ENCODE measurements at regions not wholly inside any gene's neighbourhood (a gene's known extent, or its start where the extent isn't known, plus 50 kb on each side); places are given as distances from the start of the nearest gene placed in this dataset.

DNA sequence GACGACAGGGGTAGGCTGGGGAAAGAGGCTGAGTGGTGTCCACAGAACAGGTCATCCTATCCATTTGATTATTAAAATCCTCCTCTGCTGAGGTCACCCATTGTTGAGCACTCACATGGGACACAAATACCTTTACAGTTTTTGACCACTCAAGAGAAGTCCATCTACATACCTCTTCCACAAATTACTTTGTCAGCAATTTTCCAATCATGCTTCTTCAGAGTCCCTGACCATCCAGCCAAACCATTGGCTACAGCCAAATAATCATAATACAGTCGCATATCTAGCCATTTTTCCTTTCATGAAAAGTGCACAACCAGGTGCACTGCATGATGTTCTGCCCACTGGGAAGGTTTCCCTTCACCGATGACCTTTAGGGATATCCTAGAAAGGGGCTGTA, 407.4 kb downstream of the TEX13C start:
- H3K9me3 ChIP-seq (ENCODE audit: control insufficient read depth, insufficient read depth, low read depth, low read length): no peaks in the 10 kb centered on the region
- CTCF ChIA-PET: interaction anchor here (0.6 kb wide), 1 partner anchor 1560 kb away, joined by 7 read pairs; no protein-coding TSS in a partner anchor
- no peaks in the 10 kb centered on the region for H3K36me3 ChIP-seq (ENCODE audit: control insufficient read depth in 2 of 2, insufficient read depth in 1 of 2, low read length in 2 of 2)
- POLR2A ChIA-PET: no interaction called here
- no peak overlapping the region for H3K4me3 ChIP-seq (ENCODE audit: low read depth, low read length)
- no peak overlapping the region for H3K27ac ChIP-seq (ENCODE audit: extremely low read depth, low read depth, low read length)
- H3K4me1 ChIP-seq (ENCODE audit: control insufficient read depth, insufficient read depth, low read length): no peaks in the 10 kb centered on the region
- TF ChIP-seq ZFP41 (tag by site-specific recombination; IDR thresholded peaks at IDR 0.05; ENCODE audit: borderline replicate concordance) (no peak), ZNF266 (tag by site-specific recombination; IDR thresholded peaks at IDR 0.05; ENCODE audit: low read depth) (no peak), ZNF335 (tag by site-specific recombination; conservative IDR thresholded peaks at IDR 0.05) (no peak), ZNF157 (tag by site-specific recombination; IDR thresholded peaks at IDR 0.05) (no peak), ZNF146 (tag by site-specific recombination; IDR thresholded peaks at IDR 0.05) (no peak), ZNF350 (tag by site-specific recombination; IDR thresholded peaks at IDR 0.05) (no peak)
- TF ChIP-seq, protein P1, sequence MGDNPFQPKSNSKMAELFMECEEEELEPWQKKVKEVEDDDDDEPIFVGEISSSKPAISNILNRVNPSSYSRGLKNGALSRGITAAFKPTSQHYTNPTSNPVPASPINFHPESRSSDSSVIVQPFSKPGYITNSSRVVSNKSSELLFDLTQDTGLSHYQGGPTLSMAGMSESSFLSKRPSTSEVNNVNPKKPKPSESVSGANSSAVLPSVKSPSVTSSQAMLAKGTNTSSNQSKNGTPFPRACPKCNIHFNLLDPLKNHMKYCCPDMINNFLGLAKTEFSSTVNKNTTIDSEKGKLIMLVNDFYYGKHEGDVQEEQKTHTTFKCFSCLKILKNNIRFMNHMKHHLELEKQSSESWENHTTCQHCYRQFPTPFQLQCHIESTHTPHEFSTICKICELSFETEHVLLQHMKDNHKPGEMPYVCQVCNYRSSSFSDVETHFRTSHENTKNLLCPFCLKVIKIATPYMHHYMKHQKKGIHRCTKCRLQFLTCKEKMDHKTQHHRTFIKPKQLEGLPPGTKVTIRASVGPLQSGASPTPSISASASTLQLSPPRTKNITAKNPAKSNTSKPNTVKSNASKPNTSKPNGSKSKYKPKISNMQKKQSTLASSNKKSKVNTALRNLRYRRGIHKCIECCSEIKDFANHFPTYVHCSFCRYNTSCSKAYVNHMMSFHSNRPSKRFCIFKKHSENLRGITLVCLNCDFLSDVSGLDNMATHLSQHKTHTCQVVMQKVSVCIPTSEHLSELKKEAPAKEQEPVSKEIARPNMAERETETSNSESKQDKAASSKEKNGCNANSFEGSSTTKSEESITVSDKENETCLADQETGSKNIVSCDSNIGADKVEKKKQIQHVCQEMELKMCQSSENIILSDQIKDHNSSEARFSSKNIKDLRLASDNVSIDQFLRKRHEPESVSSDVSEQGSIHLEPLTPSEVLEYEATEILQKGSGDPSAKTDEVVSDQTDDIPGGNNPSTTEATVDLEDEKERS (tag by site-specific recombination; IDR thresholded peaks at IDR 0.05): no peak
- TF ChIP-seq, protein P2, sequence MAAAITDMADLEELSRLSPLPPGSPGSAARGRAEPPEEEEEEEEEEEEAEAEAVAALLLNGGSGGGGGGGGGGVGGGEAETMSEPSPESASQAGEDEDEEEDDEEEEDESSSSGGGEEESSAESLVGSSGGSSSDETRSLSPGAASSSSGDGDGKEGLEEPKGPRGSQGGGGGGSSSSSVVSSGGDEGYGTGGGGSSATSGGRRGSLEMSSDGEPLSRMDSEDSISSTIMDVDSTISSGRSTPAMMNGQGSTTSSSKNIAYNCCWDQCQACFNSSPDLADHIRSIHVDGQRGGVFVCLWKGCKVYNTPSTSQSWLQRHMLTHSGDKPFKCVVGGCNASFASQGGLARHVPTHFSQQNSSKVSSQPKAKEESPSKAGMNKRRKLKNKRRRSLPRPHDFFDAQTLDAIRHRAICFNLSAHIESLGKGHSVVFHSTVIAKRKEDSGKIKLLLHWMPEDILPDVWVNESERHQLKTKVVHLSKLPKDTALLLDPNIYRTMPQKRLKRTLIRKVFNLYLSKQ (tag by site-specific recombination; IDR thresholded peaks at IDR 0.05; ENCODE audit: borderline replicate concordance): no peak

DNA sequence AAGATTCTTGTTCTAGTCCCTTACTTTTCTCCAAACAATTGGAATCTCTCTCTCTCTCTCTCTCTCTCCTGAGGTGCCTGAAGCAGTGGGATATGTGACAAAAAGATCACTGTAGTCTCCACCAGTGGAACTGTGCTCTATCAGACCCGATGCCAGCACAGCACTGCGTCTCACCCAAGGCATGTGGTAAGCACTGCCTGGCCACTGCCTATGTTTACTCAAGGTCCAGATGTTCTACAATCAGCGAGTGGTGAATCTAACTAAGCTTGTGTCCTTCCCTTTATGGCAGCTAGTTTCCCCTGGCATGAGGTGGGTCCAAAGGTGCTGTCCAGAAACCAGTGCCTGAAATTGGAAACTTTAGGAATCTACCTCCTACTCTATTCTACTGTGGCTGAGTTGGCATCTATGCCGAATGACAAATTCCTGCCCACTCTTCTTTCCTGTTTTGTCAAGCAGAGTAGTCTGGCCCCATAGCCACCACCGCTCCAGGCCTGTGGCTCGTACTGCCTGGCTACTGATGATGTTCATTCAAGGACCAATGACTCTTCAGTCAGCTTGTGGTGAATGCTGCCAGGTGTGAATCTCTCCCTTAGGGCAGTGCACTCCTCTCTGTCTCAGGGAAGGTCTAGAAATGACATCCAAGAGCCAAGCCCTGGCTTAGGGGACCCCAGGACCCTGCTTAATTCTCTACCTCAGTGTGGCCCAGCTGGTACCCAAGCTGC, 416.5 kb downstream of the TEX13C start:
- Histone ChIP-seq H3K36me3 (ENCODE audit: control insufficient read depth in 2 of 2, insufficient read depth in 1 of 2, low read length in 2 of 2) (no peaks in the 10 kb centered on the region), H3K9me3 (ENCODE audit: control insufficient read depth, insufficient read depth, low read depth, low read length) (no peaks in the 10 kb centered on the region), H3K27ac (ENCODE audit: extremely low read depth, low read depth, low read length) (no peak overlapping the region), H3K4me1 (ENCODE audit: control insufficient read depth, insufficient read depth, low read length) (no peaks in the 10 kb centered on the region), H3K4me3 (ENCODE audit: low read depth, low read length) (no peak overlapping the region)
- ChIA-PET CTCF (interaction anchor here (0.7 kb wide), 1 partner anchor 21 kb away, joined by 3 read pairs; no protein-coding TSS in a partner anchor), POLR2A (no interaction called here)
- TF ChIP-seq ZNF670 (tag by site-specific recombination; IDR thresholded peaks at IDR 0.05; ENCODE audit: low read depth): no peak
- TF ChIP-seq, protein P3, sequence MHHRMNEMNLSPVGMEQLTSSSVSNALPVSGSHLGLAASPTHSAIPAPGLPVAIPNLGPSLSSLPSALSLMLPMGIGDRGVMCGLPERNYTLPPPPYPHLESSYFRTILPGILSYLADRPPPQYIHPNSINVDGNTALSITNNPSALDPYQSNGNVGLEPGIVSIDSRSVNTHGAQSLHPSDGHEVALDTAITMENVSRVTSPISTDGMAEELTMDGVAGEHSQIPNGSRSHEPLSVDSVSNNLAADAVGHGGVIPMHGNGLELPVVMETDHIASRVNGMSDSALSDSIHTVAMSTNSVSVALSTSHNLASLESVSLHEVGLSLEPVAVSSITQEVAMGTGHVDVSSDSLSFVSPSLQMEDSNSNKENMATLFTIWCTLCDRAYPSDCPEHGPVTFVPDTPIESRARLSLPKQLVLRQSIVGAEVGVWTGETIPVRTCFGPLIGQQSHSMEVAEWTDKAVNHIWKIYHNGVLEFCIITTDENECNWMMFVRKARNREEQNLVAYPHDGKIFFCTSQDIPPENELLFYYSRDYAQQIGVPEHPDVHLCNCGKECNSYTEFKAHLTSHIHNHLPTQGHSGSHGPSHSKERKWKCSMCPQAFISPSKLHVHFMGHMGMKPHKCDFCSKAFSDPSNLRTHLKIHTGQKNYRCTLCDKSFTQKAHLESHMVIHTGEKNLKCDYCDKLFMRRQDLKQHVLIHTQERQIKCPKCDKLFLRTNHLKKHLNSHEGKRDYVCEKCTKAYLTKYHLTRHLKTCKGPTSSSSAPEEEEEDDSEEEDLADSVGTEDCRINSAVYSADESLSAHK (tag by site-specific recombination; IDR thresholded peaks at IDR 0.05): no peak
- no peak for TF ChIP-seq ZNF629 (tag by site-specific recombination; IDR thresholded peaks at IDR 0.05)
- no peak for TF ChIP-seq YY2 (tag by site-specific recombination; IDR thresholded peaks at IDR 0.05)
- TF ChIP-seq ZNF169 (tag by site-specific recombination; IDR thresholded peaks at IDR 0.05): no peak
- TF ChIP-seq ZNF221 (tag by site-specific recombination; IDR thresholded peaks at IDR 0.05; ENCODE audit: borderline replicate concordance): no peak
- TF ChIP-seq ZNF214 (tag by site-specific recombination; IDR thresholded peaks at IDR 0.05; ENCODE audit: borderline replicate concordance): no peak
- TF ChIP-seq, protein P4, sequence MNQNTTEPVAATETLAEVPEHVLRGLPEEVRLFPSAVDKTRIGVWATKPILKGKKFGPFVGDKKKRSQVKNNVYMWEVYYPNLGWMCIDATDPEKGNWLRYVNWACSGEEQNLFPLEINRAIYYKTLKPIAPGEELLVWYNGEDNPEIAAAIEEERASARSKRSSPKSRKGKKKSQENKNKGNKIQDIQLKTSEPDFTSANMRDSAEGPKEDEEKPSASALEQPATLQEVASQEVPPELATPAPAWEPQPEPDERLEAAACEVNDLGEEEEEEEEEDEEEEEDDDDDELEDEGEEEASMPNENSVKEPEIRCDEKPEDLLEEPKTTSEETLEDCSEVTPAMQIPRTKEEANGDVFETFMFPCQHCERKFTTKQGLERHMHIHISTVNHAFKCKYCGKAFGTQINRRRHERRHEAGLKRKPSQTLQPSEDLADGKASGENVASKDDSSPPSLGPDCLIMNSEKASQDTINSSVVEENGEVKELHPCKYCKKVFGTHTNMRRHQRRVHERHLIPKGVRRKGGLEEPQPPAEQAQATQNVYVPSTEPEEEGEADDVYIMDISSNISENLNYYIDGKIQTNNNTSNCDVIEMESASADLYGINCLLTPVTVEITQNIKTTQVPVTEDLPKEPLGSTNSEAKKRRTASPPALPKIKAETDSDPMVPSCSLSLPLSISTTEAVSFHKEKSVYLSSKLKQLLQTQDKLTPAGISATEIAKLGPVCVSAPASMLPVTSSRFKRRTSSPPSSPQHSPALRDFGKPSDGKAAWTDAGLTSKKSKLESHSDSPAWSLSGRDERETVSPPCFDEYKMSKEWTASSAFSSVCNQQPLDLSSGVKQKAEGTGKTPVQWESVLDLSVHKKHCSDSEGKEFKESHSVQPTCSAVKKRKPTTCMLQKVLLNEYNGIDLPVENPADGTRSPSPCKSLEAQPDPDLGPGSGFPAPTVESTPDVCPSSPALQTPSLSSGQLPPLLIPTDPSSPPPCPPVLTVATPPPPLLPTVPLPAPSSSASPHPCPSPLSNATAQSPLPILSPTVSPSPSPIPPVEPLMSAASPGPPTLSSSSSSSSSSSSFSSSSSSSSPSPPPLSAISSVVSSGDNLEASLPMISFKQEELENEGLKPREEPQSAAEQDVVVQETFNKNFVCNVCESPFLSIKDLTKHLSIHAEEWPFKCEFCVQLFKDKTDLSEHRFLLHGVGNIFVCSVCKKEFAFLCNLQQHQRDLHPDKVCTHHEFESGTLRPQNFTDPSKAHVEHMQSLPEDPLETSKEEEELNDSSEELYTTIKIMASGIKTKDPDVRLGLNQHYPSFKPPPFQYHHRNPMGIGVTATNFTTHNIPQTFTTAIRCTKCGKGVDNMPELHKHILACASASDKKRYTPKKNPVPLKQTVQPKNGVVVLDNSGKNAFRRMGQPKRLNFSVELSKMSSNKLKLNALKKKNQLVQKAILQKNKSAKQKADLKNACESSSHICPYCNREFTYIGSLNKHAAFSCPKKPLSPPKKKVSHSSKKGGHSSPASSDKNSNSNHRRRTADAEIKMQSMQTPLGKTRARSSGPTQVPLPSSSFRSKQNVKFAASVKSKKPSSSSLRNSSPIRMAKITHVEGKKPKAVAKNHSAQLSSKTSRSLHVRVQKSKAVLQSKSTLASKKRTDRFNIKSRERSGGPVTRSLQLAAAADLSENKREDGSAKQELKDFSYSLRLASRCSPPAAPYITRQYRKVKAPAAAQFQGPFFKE (tag by site-specific recombination; IDR thresholded peaks at IDR 0.05; ENCODE audit: borderline replicate concordance): no peak
- no peak for TF ChIP-seq ZNF558 (tag by site-specific recombination; IDR thresholded peaks at IDR 0.05)
- TF ChIP-seq, protein P5, sequence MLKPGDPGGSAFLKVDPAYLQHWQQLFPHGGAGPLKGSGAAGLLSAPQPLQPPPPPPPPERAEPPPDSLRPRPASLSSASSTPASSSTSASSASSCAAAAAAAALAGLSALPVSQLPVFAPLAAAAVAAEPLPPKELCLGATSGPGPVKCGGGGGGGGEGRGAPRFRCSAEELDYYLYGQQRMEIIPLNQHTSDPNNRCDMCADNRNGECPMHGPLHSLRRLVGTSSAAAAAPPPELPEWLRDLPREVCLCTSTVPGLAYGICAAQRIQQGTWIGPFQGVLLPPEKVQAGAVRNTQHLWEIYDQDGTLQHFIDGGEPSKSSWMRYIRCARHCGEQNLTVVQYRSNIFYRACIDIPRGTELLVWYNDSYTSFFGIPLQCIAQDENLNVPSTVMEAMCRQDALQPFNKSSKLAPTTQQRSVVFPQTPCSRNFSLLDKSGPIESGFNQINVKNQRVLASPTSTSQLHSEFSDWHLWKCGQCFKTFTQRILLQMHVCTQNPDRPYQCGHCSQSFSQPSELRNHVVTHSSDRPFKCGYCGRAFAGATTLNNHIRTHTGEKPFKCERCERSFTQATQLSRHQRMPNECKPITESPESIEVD (tag by site-specific recombination; IDR thresholded peaks at IDR 0.05): no peak
- TF ChIP-seq ZFP69B (tag by site-specific recombination; IDR thresholded peaks at IDR 0.05): no peak
